Hematopoietic multipotent progenitor cell treated with erythropoietin and hydrocortisone succinate and interleukin-3 and kit ligand, for 15 days (in vitro differentiated cells): ENCODE measurements at regions not wholly inside any gene's neighbourhood (a gene's known extent, or its start where the extent isn't known, plus 50 kb on each side); places are given as distances from the start of the nearest gene placed in this dataset.
"Not testable (repeated sequence)": the region's sequence is repeated elsewhere in the genome, so short reads cannot be mapped to it uniquely, and the experiment has no call there.

Source experiments
- DNase-seq: peaks from one replicate; pipeline ENCODE4 v3.0.0-alpha.2; 2015; ENCODE audit warnings: low spot score

DNA sequence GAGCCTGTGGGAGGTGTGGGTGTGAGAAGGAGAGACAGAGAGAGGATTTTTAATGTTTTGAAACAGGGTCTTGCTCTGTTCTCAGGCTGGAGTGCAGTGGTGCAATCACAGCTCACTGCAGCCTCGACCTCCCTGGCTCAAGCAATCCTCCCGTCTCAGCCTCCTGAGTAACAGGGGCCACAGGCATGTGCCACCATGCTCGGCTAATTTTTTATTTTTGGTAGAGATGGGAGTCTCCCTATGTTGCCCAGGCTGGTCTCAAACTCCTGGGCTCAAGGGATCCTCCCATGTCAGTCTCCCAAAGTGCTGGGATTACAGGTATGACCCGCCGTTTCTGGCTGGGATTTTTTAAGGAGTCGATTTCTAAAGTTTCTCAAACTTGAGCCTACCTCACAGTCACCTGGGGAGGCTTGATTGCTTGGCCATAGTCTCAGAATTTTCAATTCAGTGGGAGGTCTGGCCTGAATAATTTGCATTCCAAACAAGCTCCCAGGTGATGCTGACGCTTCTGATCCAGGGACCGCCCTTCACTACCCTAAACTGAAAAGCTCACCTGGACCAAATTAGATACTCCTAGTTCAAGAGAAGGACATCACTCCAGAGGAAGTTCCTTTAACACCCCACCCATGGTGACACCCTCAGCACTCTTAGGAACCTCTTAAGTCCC is 70.8 kb upstream of the SLC1A4 start:
- DNase-seq, result no peak

DNA sequence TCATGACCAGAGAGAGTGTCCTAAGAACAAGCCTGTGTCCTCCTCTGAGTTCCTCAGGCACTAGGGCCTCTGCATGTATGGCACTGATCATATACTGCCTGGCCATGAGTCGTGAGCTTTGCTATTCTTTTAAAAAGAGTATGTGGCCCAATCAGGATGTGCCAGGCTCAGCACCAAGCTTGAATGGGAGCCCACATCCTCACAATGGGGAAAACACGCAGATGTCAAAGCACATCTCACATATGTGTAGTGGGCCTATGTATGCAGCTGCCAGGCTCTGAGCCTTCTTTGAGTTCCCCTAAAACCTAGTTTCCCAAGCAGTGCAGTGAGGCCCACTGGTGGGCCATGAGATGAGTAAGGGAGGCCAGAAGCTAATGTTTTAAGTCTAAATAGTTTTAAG is 69.9 kb upstream of the SLC1A4 start:
- no peak for DNase-seq

DNA sequence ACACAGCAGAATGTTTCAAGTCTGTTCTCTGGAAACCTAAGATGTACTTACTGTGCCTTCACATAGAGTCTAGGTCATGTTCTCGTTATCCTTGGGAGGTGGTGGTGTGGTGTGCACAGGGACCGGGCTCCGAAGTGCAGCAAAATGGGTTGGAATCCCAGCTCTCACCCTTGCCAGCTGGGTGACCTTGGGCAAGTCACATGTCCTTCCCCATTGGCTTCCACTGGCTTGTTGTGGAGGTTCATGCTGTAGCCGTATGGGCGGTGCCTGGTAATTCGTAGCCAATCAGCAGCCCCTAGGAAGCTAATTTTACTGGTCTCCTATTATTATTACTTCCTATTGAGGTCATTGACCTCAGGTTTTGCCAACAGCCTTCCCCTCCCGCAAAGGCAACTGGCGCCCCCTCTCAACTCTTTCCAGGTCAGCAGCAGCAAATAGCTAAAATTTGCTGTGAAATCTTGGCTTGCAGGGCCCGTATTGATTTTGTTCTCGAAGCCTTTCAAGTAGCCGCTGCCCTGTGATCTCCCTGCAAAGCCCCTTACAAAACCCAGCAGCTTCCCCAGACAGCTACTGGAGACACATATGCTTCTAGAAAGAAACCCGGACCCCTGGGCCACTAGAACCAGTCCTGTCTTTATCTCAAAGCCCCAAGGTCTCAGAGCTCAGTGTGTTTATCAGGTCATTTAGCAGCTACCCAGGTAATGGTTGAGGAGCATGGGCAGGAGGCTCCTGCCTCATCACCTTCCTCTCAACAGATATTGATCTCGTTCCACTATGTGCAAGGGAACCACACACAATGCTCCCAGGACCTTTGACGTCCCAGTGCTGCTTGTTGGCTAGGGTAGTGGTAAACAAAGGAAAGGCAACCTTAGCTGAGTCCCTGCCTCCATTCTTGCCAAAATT is 66.5 kb upstream of the SLC1A4 start:
- no peak for DNase-seq

DNA sequence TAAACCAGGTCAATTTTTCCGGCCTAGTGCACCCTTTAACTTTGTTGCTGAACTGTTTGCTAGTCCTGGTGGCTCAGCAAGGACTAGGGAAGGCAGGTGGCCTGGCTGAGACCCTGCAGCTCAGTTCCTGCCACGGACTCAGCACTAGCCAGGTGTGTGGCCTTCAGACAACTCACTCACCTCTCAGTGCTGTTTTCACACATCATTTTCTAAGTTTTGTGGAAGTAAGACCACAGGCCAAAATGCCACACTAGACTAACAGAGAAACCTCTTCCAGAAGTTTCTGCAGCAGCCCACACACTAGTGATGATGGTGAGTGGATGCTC is 65.9 kb upstream of the SLC1A4 start:
- no peak for DNase-seq

DNA sequence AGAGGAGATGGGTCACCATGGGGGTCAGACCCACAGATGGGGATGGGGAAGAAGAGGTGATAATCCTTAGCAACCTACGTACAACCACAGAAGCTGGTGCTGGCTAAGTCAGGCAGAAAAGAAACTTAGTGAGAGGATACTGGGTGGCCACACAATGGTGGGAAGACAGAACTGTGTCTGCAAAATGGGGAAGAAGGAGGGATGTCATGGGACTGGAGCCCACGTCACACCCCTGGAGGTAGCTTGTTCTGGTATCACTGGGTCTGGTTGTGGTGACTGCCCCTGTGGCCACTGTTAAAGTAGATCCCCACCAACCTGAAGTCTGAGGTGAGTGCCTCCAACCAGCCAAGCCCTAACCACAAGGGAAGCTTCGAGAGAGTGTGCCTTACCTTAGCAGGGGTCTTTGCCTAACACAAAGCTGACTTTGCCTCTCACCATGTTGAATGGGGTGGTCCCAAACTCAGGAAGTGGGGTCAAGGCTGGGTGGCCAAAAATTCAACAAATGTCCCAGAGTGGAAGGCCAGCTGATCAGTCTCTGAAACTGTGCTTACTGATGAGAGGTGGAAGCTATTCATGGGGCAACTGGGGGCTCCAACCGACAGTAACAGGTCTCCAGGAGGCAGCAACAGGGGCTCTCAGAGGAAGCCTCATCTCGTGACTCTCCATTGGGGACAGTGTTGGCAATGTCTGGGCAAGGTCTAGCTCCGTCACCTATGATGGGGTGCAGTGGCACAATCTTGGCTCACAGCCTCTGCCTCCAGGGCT is 64.8 kb upstream of the SLC1A4 start:
- DNase-seq, result no peak

DNA sequence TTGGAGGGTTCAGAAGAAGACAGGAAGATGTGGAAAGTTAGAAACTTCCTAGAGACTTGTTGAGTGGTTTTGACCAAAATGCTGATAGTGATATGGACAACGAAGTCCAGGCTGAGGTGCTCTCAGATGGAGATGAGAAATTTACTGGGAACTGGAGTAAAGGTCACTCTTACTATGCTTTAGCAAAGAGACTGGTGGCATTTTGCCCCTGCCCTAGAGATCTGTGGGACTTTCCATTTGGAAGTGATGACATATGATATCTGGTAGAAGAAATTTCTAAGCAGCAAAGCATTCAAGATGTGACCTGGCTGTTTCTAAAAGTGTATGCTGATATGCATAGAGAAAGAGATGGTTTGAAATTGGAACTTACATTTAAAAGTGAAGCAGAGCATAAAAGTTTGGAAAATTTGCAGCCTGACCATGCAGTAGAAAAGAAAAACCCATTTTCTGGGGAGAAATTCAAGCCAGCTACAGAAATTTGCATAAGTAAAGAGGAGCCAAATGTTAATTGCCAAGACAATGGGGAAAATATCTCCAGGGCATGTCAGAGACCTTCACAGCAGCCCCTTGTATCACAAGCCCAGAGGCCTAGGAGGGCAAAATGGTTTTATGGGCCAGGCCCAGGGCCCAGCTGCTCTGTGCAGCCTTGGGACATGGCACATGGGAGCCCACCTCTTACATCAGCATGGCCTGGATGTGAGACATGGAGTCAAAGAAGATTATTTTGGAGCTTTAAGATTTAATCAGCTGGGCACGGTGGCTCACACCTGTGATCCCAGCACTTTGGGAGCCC is 63.1 kb upstream of the SLC1A4 start:
- DNase-seq, result not testable (repeated sequence)

DNA sequence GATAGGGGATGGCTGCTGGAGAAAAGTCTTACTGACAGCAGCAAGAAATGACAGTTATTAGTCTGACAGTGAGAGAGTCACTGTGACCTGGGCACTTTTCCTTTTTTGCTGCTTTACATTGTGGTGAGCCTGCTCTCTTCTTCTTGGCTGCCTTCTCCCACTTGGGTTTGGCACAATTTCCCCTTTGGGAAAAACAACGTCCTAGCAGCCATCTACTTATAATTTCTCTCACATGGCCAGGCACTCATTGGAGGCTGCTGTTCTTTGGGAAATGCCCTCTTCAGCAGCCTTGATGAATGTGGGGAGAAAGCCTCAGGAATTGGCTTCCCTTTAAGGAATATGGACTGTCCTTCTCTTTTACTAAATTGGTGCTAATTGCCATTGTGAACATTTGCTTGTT is 60.4 kb upstream of the SLC1A4 start:
- no peak for DNase-seq

DNA sequence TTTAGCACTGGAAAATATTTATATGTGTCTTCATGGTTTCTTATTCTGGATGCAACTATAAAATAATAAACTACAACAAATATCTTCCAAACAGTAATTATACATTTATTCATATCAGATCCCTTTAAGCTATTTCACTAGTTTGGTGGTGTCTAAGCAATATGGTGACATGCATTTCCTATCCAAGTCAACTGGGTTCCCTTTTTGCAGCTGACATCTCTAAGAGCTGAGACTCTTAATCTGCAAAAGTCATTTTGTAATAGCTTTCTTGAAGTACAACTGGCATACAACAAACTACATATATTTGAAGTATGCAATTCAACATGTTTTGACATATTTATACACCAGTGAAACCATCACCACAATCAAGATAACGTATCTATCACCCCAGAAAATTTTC is 59.9 kb upstream of the SLC1A4 start:
- DNase-seq, result no peak

DNA sequence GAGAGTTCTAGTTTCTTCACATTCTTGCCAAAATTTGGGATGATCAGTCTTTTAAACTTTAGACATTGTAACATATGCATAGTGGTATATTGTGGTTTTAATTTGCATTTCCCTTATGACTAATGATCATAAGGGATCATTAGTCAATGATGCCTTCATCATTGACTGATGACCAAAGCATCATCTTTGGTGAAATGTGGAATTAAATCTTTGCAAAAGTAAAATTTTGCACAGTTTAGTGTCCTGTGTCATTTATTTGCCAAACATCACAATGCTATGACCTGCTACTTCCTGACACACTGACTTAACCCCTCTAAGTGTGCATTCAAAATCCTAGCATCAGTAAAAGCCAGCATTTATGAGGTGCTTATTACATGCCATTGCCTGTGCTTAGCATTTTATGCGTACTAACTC is 58.9 kb upstream of the SLC1A4 start:
- DNase-seq, result no peak

DNA sequence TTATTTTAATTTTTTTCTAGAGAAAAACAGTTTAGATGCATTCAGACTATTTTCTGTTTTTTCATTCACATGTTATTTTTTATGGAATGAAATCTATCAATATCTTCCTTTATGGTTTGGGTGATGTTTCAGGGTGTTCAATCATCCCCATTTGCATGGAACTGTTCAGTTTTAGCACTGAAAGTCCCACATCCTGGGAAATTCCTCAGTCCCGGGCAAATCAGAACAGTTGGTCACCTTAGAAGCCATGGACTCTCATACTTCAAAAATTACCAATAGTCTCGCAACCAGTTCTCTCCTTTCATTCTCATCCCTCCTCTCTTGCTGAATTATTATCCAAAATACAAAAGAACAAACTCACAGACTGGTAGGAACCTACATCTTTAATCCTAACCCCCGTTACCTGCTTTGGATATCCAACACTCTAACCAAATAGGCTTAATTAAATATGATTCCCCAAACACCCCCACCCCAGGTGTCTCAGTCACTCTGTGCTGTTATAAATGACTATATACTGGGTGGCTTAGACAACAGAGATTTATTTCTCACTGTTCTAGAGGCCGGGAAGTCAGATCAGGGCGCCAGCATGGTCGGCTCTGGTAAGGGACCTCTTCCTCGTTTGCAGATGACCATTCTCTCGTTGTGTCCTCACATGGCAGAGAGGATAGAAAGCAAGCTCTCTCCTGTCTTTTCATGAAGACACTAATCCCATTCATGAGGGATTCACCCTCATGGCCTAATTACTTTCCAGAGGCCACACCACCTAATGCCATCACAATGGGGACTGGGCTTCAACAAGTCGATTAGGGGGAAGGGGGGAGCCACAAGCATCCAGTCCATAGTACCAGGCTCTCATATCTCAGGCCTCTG is 57.7 kb upstream of the SLC1A4 start:
- DNase-seq, result no peak

DNA sequence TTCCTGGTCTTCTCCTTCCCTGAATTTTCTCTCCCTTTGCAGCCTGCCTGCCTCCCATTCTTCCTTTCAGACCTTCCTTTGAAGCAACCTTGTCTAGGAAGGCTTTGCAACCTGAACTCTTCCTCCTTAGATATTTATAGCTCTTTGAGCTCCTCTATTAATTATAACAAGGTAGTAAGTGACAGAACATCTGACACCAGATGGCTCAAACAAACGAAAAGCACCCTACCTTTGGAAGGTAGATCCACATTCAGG is 57.2 kb upstream of the SLC1A4 start:
- DNase-seq, result no peak

DNA sequence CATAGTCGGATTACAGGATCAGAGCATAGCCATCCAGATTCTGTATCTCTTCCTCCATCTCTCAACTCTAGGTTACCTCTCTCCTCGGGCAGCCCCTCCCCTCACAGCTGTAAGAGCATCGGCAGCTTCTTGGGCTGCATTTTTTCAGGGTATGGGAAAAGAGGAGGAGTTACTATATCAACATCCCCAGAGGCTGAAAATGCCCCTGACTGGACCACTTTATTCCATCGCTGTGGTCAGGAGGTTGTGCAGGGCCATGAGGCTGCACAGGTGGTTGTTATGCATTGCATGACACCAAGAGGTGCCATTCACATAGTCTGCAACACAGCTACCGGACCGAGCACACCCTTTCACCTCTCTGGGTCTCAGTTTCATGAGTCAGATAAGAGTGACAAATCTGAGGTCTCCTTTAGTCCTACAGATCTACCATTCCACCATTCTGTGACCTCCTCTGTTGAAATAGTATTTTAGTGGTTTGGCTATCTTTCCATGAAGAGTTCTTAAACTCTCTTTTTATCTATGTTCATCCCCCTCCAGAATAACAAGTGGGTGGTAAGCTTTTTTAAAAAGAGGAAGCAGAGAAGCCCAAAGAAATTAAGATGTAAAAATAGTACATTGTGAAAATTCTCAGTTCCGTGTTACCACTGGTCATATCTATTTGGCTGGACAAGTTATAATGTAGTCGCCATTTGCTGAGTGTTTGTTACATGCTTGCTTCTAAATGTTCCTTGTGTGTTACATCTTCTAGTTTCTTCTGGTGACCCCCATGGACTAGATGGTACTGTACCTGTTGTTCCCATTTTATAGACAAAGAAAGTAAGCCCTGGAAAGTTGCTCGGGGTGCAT is 56.6 kb upstream of the SLC1A4 start:
- no peak for DNase-seq

DNA sequence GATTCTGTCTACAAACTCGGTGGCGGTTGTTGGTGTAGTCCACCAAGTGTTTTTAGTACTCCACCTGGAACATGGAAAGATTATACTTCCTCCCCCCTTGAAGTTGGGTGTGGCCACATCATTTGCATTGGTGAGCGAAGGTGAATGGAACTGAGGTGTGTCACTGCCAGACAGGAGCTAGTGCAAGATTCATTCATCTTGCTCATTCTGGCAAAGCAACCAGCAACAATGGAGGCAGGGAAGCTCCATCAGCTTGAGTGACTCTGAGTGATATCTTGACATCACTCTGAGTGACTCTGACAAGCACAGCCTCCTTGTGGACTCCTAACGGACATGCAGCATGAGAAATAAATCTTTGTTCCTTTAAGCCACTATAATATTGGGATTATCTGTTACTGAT is 54.7 kb upstream of the SLC1A4 start:
- no peak for DNase-seq

DNA sequence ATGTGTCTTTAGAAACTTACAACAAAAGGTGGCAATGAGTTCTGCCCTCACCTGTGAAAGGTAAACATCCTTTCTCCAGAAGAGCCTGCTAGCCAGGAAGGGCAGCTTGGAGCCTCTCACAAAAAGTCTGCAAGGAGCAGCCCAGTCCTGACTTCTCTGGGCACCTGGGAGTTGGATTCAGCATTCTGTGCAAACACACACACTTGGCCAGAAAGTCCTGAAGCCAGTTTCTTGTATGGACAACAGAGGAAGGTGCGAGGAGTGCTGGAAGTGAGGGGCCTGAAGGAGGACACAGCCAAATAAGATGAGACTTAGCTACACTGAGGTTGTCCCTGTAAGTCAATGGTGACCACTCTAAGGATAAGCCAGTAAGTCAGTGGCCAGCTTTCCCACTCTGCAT is 52.4 kb upstream of the SLC1A4 start:
- no peak for DNase-seq

DNA sequence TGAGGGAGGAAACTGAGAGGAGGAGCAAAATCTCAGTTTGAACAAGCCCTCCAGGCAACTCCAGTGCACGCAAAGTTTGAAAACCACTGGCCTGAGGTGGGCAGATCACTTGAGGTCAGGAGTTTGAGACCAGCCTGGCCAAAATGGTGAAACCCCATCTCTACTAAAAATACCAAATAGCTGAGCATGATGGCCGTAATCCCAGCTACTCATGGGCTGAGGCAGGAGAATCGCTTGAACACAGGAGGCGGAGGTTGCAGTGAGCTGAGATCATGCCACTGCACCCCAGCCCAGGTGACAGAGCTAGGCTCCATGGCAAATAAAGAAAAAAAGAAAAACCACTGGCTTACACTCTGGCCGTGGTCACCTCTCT is 51.9 kb upstream of the SLC1A4 start:
- DNase-seq, result not testable (repeated sequence)

DNA sequence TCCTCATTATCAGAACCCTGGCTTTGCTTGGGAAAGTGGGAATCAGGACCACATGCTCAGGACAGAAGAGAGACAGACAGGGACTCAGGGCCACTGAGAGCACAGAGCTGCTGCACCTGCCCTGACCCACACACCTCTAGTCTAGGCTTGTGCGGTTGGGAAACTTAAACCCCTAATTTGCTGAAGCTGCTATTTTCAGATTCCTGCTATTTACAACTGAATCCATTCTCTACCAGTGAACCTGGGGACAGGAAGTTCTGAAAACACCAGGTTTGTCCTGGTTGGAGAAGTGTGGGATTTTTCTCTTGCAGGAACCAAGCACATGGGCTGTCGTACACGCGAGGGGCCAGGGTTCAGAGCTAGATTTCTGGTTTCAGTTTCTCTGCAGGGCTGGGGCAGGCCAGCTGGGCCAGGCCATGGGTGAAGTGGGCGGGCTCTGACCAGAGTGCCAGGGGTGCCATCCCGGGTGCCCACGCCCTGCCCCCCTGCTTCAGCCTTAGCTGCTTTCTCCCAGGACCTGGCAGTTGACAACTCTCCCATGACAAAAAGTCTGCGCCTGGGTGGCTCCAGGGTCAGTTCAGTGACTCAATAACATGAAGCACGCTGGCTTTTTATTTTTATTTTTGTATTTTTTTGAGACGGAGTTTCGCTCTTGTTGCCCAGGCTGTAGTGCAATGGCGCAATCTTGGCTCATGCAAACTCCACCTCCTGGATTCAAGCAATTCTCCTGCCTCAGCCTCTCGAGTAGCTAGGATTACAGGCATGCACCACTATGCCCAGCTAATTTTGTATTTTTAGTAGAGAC is 51.3 kb upstream of the SLC1A4 start:
- DNase-seq, result no peak

DNA sequence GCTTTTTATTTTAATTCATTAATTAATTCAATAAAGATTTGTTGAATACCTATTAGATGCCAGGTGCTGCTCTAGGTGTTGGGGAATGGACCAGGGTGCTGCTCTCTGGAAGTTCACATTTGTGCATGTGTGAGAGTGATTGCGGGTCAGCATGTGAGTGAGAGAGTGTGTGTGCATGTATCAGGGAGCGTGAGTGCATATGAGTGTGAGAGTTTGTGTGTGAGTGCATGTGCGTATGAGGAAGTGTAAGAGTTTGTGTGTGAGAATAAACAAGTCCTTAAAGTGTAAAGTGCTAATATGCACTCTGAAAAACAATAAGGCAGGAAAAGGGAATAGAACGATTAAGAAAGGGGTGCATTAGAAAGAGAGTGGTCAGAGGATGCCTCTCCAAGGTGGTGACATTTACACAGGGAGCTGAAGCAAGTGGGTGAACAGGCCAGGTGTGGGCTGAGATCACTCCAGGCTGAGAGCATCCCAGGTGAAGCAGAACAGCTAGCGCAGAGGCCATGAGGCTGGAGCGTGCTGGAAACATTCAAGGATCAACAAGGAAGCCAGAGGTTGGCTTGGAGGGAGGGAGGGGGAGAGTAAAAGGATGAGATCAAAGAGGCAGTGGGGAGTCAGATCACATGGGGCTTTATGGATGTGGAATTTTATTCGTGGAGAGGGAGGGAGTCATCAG is 50.5 kb upstream of the SLC1A4 start:
- no peak for DNase-seq

DNA sequence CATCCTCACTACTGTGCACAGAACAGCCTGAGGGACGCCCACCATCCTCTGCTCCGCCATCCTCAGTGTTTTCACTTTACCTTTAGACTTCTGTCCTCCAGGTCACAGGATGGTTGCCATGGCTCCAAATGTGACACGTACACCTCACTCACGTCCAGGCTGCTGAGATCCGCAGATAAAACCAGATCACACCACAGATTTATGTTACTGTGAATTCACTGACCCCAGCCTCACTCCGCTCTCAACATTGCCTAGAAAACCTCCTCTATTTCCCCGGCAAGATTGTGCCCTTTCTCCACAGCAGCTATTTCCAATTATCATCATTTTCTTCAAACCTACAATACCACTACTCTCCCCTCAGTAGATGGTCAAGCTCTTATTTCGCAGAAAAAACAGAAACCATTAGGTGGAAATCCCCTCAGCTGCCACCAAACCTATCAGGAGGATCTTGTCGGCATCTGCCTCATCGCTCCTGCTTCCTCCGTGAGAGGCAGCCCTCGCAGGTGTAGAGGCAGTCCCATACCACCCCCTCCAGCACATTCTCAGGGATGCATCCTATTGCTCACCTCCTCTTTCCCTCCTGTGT is 49.8 kb upstream of the SLC1A4 start:
- no peak for DNase-seq
